ENCODE measurements at regions not wholly inside any gene's neighbourhood (a gene's known extent, or its start where the extent isn't known, plus 50 kb on each side); places are given as distances from the start of the nearest gene placed in this dataset.
A peak's percentile ranks its signal among the peaks of the same experiment; 100 is the strongest.

GRCh38 chr19:30784850-30785457 lies 412.8 kb downstream of the ZNF536 start:
- TF ChIP-seq CTCF (IDR thresholded peaks at IDR 0.05; ENCODE audit: insufficient read depth, low read depth, low read length) = peak; percentile 51
- H3K4me3 ChIP-seq (ENCODE audit: low read depth, low read length) = no peak overlapping the region
- DNase-seq (ENCODE audit: low read depth) = peak; percentile 19

- TF ChIP-seq CTCF (IDR thresholded peaks at IDR 0.05; ENCODE audit: insufficient read depth, low read depth, low read length) = no peak
- no peak overlapping the region for H3K4me3 ChIP-seq (ENCODE audit: low read depth, low read length)
- no peak for DNase-seq (ENCODE audit: low read depth)
Measured at GRCh38 chr19:30783936-30784335, 411.8 kb downstream of the ZNF536 start.

- no peak for DNase-seq (ENCODE audit: low read depth)
- H3K4me3 ChIP-seq (ENCODE audit: low read depth, low read length) = no peak overlapping the region
- no peak for TF ChIP-seq CTCF (IDR thresholded peaks at IDR 0.05; ENCODE audit: insufficient read depth, low read depth, low read length)
Measured at GRCh38 chr19:30783212-30783611, 411.0 kb downstream of the ZNF536 start.

- TF ChIP-seq CTCF (IDR thresholded peaks at IDR 0.05; ENCODE audit: insufficient read depth, low read depth, low read length) = no peak
- no peak overlapping the region for H3K4me3 ChIP-seq (ENCODE audit: low read depth, low read length)
- DNase-seq (ENCODE audit: low read depth) = no peak
Measured at GRCh38 chr19:30781519-30781918, 409.3 kb downstream of the ZNF536 start.

DNA sequence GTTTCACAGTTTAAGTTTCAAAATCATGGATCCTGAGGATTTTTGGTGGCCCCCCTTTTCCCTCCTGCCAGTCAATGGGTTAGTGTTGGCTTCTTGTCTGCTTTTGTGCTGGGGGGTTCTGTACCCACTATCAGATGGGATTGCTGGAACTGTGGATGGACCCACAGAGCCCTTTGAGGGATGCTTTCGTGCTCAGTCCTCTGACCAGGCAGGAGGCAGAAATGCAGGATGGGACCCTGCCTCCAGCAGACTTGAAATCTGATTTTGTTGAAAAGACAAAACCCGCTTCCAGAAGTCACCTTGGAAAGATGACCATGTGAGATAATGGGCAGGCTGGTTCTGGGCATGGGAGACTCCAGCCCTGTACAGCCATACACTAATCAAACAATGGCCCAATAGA lies 408.9 kb downstream of the ZNF536 start:
- no peak for DNase-seq (ENCODE audit: low read depth)
- no peak for TF ChIP-seq CTCF (IDR thresholded peaks at IDR 0.05; ENCODE audit: insufficient read depth, low read depth, low read length)
- H3K4me3 ChIP-seq (ENCODE audit: low read depth, low read length) = no peak overlapping the region

DNA sequence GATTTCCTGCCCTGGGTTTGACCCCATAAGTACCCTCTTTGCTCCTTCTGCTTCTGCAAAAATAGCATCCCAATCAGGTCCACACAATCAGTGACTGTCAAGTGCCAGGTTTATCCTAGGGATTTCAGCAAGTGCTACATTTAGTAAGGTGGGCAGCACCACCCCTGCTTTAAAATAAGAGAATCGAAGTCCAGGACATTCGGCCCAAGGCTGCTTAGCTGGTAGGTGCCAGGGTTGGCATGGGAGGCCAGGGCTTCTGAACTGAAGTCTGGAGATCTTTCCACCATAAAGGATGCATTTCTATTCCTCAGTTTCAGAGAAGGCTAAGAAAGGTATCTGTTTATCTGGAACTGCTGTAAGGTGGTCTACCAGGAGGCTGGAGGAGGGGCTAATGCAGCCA lies 408.3 kb downstream of the ZNF536 start:
- DNase-seq (ENCODE audit: low read depth) = no peak
- H3K4me3 ChIP-seq (ENCODE audit: low read depth, low read length) = no peak overlapping the region
- TF ChIP-seq CTCF (IDR thresholded peaks at IDR 0.05; ENCODE audit: insufficient read depth, low read depth, low read length) = no peak

DNA sequence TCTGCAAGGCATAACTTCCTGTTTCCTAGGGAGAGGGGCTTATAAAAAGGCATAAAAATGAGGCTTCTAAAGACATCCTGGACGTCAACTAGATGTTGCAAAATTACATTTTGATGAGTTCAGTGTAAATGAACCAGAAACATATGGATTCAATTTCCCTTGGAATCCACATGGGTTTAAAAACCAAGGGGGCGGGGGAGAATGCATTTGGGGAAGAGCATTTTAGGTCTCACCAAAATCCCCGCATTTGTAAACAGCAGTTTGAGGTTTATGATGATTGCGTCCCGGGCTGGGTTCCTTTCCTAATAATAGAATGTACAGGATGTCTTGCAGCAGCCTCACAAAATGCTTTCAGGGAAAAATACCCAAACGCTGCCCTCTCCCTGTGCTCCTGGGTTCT lies 407.8 kb downstream of the ZNF536 start:
- TF ChIP-seq CTCF (IDR thresholded peaks at IDR 0.05; ENCODE audit: insufficient read depth, low read depth, low read length) = no peak
- no peak overlapping the region for H3K4me3 ChIP-seq (ENCODE audit: low read depth, low read length)
- no peak for DNase-seq (ENCODE audit: low read depth)

Measured in fibroblast of villous mesenchyme (primary cell).